ENCODE measurements at regions not wholly inside any gene's neighbourhood (a gene's known extent, or its start where the extent isn't known, plus 50 kb on each side); places are given as distances from the start of the nearest gene placed in this dataset.
A peak's percentile ranks its signal among the peaks of the same experiment; 100 is the strongest.

- DNase-seq (ENCODE audit: low read depth) = no peak
Measured at GRCh38 chr14:104425171-104425681, 154.3 kb upstream of the C14orf180 start.

DNA sequence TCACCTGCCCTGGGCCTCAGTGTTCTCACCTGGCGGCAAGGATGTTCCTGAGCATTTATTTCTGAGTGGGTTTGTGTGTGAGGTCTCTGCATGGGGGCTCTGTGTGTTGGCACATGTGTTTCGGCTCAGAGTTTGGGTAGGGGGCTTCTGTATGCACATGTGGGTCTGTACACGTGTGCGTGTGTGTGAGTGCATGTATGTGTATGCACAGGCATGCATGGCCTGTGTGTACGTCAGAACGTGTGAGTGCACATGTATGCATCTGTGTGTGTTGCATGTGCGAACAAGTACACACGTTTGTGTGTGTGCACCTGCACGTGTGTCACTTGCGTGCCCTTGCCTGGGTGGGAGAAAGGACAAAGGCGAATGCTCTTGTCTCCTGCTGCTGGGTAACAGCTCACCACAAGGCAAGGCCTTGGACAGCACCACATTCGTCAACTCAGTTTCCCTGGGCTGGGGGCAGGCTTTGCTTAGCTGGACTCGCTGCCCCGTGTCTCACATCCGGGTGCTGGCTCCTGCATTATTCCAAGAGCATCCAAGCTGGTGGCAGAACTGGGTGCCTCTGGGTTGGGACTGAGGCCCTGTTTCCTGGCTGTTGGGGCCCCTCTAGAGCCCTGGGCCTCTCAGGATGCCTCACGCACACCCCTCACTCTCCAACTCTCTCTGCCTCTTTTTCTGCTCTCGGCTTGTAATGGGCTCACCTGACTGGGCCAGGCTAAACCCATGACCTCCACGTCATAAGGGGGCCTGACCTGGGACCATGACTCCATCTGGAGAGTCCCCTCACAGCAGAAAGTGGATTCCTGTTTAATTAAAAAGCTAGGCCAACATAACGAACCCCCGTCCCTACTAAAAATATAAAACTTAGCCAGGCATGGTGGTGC lies 153.6 kb upstream of the C14orf180 start:
- no peak for DNase-seq (ENCODE audit: low read depth)

DNA sequence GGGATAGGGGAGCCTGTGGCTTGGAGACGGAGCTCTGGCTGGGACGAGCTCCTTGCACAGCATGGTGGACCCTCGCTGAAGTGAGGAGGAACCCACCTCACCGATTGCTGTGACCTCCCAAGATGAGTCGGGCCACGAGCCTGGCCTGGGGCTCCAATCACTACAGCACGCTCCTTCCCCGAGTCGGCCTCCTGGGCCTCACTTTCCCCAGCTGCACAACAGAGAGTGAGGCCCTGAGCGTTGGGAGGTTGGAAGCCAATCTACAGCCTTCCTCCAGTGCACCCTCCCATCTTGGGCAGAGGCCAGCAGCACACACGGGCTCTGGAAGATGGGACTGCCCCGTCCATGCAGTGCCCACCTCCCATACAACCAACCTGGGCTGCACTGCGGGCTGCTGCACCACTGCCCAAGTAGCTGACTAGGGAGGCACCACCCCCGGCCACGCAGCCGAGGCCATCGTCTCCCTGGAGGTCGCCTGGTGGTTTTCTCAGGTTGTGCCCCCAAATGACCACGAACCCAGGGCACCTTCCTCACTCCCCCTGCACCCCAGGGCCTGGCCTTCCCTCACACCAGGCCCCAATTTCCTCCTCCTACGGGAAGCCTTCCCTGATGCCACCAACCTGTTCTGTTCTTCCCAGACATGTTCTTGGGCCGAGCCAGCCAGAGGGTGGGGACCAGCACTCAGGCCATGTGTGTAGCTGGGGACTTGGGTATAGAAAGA lies 152.3 kb upstream of the C14orf180 start:
- no peak for DNase-seq (ENCODE audit: low read depth)

DNA sequence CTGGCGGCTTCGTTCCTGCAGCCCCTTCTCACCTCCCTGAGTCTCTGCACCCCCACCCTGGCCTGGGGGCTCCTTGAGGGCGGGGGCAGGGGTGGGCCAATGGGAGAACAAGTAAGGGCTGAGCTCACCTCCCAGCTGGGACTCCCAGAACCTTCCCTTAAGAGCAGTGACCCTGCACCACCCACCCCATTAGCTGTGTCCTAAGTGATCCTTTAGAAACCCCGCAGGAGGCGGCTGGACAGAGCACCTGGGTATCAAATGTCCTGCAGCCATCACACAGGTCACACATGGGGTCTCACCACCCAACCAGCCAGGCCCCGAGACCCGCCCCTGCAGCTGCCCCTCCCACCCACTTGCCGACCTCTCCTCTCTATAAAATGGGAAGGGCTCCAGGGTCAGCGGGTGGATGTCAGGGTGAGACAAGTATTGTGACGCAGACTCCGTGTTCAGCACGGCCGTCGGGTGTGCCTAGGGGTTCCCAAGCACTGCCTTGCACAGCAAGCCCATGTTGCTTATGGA lies 151.2 kb upstream of the C14orf180 start:
- no peak for DNase-seq (ENCODE audit: low read depth)

DNA sequence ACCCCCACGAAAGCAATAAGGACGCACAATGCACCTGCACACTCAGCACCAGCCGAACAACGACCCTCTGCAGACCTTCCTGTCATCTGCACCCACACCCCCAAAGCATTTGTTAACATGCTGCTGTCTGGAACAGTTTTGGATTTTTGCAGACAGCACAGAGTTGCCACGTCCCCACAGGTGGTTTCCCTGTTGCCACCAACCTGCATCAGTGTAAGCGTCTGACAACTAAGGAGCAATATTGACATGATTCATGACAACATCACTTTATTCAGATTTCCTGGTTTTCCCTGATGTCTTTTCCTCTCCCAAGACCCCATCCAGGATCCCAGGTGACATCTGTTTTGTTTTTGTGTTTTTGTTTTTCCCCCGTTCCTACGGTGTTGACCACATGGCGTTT lies 150.7 kb upstream of the C14orf180 start:
- DNase-seq (ENCODE audit: low read depth) = no peak

GRCh38 chr14:104429291-104429861 lies 150.2 kb upstream of the C14orf180 start:
- DNase-seq (ENCODE audit: low read depth) = no peak

- DNase-seq (ENCODE audit: low read depth) = no peak
Measured at GRCh38 chr14:104431351-104431928, 148.1 kb upstream of the C14orf180 start.

DNA sequence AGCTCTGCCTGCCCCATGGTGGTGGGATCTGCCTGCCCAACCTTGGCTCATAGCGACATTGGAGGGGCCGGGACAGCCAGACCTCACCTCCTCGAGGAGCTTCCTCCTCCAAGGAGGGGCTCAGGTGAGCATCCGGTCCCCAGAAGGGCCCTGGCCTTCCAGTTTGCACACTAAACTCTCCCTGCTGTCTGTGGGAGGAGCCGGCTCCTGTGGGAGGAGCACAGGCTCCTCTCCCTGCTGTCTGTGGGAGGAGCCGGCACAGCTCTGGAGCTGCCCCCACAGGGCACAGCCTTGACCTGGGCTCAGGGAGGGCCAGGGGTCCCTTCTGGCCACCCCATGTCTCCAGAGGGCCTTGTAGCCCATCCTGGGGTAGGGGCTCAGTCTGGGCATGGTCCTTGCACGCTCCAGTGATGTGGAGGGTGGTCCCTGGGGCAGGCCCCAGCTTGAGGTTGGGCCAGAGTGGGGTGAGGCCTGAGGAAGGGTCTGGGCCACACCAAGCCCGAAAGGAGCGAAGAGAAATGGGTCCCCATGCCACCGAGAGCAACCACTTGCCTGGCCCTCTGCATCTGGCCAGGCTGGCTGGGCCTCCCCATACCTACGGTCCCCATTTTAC lies 147.5 kb upstream of the C14orf180 start:
- no peak for DNase-seq (ENCODE audit: low read depth)

DNA sequence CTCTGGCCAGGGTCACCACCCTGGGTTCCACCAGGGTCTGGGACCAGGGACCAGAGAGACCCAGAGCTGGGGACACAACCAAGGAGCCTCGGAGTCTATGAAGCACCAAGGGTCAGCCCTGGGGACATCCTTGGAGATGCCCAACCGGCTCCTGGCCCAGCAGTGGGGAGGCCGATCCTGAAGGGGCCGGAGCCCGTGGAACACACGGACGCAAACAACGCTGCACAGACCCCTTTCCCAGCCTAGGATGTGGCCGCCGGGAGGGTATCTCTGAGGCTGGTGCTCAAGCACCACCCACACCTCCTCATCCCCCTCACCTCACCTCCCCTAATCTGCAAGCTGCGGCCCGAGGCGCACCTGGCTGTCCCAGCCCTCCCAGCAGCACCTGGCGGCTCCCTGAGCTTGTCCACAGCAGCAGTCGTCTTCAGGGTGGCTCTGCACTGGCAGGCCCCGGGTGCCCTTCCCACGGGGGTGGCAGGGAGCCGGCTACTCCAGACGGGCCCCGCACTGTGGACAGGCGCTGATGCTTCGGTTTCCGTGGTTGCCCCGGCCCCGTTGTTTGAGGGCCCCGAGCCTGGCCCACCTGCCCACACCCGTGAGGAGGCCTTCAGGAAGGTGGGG lies 146.8 kb upstream of the C14orf180 start:
- DNase-seq (ENCODE audit: low read depth) = no peak

DNA sequence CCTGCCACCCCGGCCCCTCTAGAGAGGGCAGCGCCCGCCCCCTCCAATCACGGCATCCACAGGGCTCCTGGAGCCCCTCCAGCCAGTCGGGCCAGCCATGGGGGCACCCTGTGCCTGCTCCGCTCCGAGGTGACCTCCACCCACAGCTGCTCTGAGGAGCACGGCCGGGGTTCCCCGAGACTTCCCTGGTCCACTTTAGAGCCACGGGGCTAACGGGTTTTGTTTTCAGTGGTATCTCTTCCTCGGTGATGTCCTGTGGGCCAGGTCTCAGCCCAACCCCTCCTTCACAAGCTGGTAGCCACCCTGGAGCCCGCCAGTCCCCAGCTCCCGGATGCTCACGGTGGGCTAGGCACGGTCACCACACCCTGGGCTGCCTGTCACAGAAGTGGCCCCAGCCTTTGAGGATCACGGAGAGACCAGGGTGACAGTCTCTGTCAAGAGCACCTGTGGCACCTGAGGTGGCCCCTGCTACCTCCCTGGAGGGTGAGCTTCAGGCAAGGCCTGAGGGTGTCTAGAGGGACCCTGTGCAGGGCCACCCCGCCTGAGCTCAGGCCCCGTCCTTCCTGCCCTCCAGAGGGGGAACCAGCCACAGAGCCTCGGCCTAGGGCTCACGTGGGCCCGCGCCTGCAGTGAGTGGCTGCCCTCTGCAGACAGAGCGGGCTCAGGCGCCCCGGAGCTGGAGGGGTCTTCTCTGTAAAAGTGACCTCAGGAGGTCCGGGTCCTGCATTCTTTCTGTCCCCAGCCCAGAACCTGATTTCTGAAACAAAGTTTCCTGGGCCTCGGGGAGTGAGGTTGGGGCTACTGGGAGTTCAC lies 146.0 kb upstream of the C14orf180 start:
- DNase-seq (ENCODE audit: low read depth) = no peak

- no peak for DNase-seq (ENCODE audit: low read depth)
Measured at GRCh38 chr14:104434214-104435076, 145.1 kb upstream of the C14orf180 start.

DNA sequence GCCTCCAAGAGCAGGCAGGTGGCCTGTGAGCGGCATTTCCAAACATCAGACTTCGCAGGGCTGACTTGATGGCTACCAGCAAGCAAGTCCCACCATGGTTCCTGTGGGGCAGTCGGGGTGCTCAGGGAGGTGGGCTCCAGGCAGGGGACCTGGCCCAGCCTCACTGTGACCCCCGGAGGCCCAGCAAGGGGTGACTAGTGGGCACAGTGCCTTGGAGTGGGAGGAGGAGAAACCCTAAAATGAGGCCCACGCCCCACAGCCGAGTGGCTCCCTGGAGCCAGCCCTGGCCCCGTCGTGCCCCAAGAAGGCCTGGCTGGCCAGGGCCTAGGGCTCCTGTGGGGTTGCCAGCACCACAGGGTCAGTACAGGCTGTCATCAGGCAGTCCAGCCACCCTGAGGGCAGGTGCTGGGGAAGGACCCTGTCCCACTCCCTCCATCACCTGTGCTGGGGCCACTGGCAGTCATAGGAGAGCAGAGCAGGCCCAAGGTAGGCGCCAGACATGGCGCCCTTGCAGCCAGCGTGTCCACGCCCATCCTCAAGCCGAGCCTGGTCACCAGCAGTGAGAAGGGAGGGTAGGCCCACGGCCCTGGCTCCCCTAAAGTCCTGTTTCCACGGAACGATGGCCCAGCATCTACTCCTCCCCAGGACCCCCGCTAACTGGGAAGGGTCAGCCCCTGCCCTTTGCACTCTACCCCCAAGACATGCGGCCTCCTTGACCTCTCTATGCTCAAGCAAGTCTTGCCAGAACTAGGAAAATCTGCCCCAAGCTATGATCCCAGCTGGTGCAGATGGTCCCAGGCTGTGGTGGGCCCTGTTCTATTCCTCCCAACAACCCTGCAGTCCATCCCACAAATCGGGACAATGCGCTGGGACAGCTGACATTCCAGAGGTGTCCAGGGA lies 144.2 kb upstream of the C14orf180 start:
- DNase-seq (ENCODE audit: low read depth) = no peak

DNA sequence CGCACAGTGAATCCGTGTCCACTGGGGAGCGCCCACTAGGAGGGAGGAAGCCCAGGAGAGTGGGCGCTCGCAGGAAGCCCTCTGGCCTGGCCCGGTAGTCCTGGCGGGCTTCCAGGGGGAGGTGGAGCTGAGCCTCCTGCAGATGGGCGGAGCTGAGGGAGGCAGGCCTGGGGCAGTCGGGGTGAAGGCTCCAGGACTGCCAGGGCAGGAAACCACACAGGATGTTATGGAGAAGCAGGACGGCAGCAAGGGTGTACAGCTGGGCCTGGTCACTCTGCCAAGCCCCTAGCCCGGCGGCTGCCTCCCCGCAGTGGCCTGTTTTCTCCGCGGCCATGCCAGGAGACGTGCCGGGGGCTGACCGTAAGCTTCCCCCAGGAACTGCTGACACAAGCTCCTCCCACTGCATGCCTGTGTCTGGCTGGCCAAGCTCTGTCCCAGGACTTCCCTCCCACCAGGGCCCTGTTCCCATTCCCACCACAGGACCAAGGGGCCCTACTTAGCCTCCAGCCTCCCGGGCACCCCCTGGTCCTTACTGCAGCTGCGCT lies 143.4 kb upstream of the C14orf180 start:
- peak; percentile 8 for DNase-seq (ENCODE audit: low read depth)

GRCh38 chr14:104436741-104437701 lies 142.5 kb upstream of the C14orf180 start:
- no peak for DNase-seq (ENCODE audit: low read depth)

DNA sequence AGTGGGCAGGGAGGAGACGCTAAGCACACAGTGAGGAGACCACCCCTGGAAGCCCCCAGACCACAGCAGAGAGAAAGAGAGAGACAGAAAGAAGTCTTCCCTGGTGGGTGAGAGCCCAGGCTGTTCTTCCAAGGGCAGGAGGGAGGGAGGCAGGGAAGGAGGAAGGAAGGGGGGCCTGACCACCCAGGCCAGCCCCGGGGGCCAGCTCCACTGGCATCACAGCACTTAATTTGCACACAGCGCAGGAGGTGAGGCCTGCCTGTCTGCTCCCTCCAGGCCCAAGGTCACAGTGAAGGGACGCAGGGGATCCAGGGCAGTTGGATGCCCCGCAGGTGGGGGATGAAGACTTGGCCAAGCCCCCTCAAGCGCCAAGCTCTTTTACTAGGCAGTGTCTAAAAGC lies 141.9 kb upstream of the C14orf180 start:
- DNase-seq (ENCODE audit: low read depth) = no peak

DNA sequence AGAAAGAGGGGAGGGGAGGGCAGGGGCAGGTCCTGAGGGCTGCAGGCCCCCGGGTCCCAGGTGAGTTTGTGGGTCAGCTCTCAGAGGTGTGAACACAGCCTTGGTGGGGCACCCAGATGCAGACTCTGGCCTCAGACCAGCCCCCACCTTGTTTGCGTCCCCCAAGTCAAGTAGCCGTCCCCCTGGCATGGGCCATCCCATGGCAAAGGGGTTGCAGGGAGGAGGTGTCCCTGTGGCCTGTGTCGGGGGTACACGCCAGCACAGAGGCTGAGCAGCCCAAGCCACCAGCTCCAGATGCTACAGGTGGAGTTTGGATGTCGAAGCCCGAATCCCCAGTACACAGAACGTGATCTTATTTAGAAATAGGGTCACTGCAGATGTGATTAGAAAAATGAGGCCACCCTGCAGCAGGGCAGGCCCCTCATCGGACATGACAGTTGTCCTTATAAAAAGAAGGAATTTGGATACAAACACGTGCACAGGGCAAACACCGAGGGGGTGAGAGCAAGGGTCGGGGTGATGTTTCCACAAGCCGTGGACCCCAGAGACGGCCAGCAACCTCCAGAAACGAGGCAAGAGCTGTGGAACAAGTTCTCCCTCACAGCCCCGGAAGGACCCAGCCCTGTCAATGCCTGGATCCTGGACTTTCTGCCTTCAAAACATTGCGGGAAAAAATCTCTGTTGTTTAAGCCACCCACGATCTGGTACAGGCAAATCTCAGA lies 141.2 kb upstream of the C14orf180 start:
- DNase-seq (ENCODE audit: low read depth) = no peak

Measured in non-pigmented ciliary epithelial cell (primary cell).